Upper lobe of right lung (tissue), 1 donor: ENCODE measurements at regions not wholly inside any gene's neighbourhood (a gene's known extent, or its start where the extent isn't known, plus 50 kb on each side); places are given as distances from the start of the nearest gene placed in this dataset.

Experiments
- ATAC-seq: fragments of 200-7000 bp; cut with Tn5 transposase; one replicate; pipeline ENCODE4 v1.9.1; 2020; ENCODE audit warnings: mild to moderate bottlenecking, moderate library complexity
- DNase-seq: peaks from one replicate; pipeline ENCODE4 v3.0.0-alpha.2; 2020
- H3K27ac ChIP-seq: fragments of 200-600 bp; one replicate; pipeline ENCODE4 v1.8.0; 2022
- H3K27me3 ChIP-seq: fragments of 200-600 bp; one replicate; pipeline ENCODE4 v1.8.0; 2022; ENCODE audit warnings: mild to moderate bottlenecking
- H3K36me3 ChIP-seq: fragments of 200-600 bp; one replicate; pipeline ENCODE4 v1.8.0; 2022
- H3K4me1 ChIP-seq: fragments of 200-600 bp; one replicate; pipeline ENCODE4 v1.8.0; 2022
- H3K4me3 ChIP-seq: fragments of 200-600 bp; one replicate; pipeline ENCODE4 v1.8.0; 2022; ENCODE audit warnings: mild to moderate bottlenecking
- H3K9me3 ChIP-seq: fragments of 200-600 bp; one replicate; pipeline ENCODE4 v1.8.0; 2022
- CTCF ChIP-seq: fragments of 200-600 bp; IDR thresholded peaks from one replicate; pipeline ENCODE4 v1.8.0; 2022; ENCODE audit warnings: antibody characterized with exemption
- intact Hi-C: fragments of 100-400 bp; cut with DNase I; formaldehyde crosslinking; loops from one replicate; pipeline ENCODE4 v1.11.0; 2022
- donor health status: DM: no; HTN: yes; CAD: no; lungs with severe emphysema.

GRCh38 chr15:96494505-96494904 lies 164.0 kb downstream of the NR2F2 start:
- intact Hi-C loops, result no loop called here
- no peak for ATAC-seq

GRCh38 chr15:96495386-96495785 lies 164.9 kb downstream of the NR2F2 start:
- DNase-seq, result no peak
- no peaks in the 10 kb centered on the region for H3K4me1 ChIP-seq
- no peak for ATAC-seq
- H3K9me3 ChIP-seq, result no peaks in the 10 kb centered on the region
- no peak overlapping the region for H3K4me3 ChIP-seq
- intact Hi-C loops, result no loop called here
- no peaks in the 10 kb centered on the region for H3K27me3 ChIP-seq
- no peaks in the 10 kb centered on the region for H3K36me3 ChIP-seq
- no peak overlapping the region for H3K27ac ChIP-seq
- TF ChIP-seq CTCF, result no peak

More at GRCh38 chr15:96494505-96494904, 164.0 kb downstream of the NR2F2 start:
- H3K9me3 ChIP-seq, result no peaks in the 10 kb centered on the region
- no peaks in the 10 kb centered on the region for H3K4me1 ChIP-seq
- no peaks in the 10 kb centered on the region for H3K36me3 ChIP-seq
- no peak overlapping the region for H3K4me3 ChIP-seq
- peaks cover 6% of the 10 kb centered on the region for H3K27me3 ChIP-seq
- TF ChIP-seq CTCF, result no peak
- H3K27ac ChIP-seq, result no peak overlapping the region
- no peak for DNase-seq

GRCh38 chr15:96497951-96498350 lies 167.5 kb downstream of the NR2F2 start:
- intact Hi-C loops, result no loop called here
- no peaks in the 10 kb centered on the region for H3K36me3 ChIP-seq
- DNase-seq (no peak), ATAC-seq (no peak)
- H3K4me3 ChIP-seq, result no peak overlapping the region
- H3K4me1 ChIP-seq, result no peaks in the 10 kb centered on the region
- no peaks in the 10 kb centered on the region for H3K27me3 ChIP-seq
- H3K27ac ChIP-seq, result no peak overlapping the region
- H3K9me3 ChIP-seq, result no peaks in the 10 kb centered on the region
- no peak for TF ChIP-seq CTCF

- TF ChIP-seq CTCF, result no peak
- intact Hi-C loops, result no loop called here
- Histone ChIP-seq H3K27me3 (no peaks in the 10 kb centered on the region), H3K4me1 (no peaks in the 10 kb centered on the region), H3K9me3 (no peaks in the 10 kb centered on the region), H3K27ac (no peak overlapping the region), H3K4me3 (no peak overlapping the region), H3K36me3 (no peaks in the 10 kb centered on the region)
- DNase-seq (no peak), ATAC-seq (no peak)
Observed at GRCh38 chr15:96500508-96500907, 170.0 kb downstream of the NR2F2 start.

- no peaks in the 10 kb centered on the region for H3K27me3 ChIP-seq
- ATAC-seq, result no peak
- H3K36me3 ChIP-seq, result no peaks in the 10 kb centered on the region
- no peaks in the 10 kb centered on the region for H3K9me3 ChIP-seq
- TF ChIP-seq CTCF, result no peak
- no peak for DNase-seq
- intact Hi-C loops, result no loop called here
- no peak overlapping the region for H3K4me3 ChIP-seq
- no peaks in the 10 kb centered on the region for H3K4me1 ChIP-seq
- no peak overlapping the region for H3K27ac ChIP-seq
Observed at GRCh38 chr15:96501362-96501761, 170.9 kb downstream of the NR2F2 start.

- ATAC-seq (no peak), DNase-seq (no peak)
- Histone ChIP-seq H3K27me3 (no peaks in the 10 kb centered on the region), H3K4me3 (no peak overlapping the region), H3K9me3 (no peaks in the 10 kb centered on the region), H3K4me1 (no peaks in the 10 kb centered on the region), H3K27ac (no peak overlapping the region), H3K36me3 (no peaks in the 10 kb centered on the region)
- no peak for TF ChIP-seq CTCF
- intact Hi-C loops, result no loop called here
Observed at GRCh38 chr15:96502196-96502595, 171.7 kb downstream of the NR2F2 start.
